ENCODE measurements at regions not wholly inside any gene's neighbourhood (a gene's known extent, or its start where the extent isn't known, plus 50 kb on each side); places are given as distances from the start of the nearest gene placed in this dataset.

- Histone ChIP-seq H3K27me3 (no peaks in the 10 kb centered on the region), H3K4me3 (no peak overlapping the region), H3K4me1 (peaks cover 0 to 5% (median 0%) of the 10 kb centered on the region in 12 donors), H3K9me3 (peaks cover 0 to 11% (median 0%) of the 10 kb centered on the region in 12 donors), H3K27ac (no peak overlapping the region), H3K36me3 (no peaks in the 10 kb centered on the region)
- DNase-seq: no peak
- no peak for ATAC-seq
- TF ChIP-seq POLR2A (IDR thresholded peaks at IDR 0.05) (no peak), CTCF (IDR thresholded peaks at IDR 0.05) (no peak)
- intact Hi-C loops (cut with DNase I): no loop called here
- WGBS, 4 donors: 88 to 95% (median 93%) methylated on average over 6 of the region's 6 CpGs
These were observed 120.4 kb upstream of the FZD8 start for GRCh38 chr10:35762311-35763030.

DNA sequence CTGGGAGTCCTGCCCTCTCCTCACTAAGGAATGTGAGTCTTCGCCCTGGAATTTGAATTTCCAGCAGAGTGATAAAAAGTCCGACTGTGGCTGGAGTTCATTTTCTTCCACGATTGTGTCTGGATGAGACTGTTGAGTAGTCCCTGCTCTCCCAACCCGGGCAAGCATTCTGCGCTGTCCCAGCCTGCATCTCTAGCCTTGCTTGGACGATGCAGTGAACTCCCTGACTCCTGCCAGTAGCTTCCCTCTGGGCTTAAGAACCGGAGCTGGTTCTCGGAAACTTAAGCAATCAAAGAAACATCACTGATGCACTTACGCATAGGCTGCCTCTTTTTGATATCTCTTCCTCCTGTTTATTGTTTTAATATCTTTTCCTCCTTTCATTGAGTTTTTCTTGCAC, 116.0 kb upstream of the FZD8 start:
- no peak overlapping the region for H3K4me3 ChIP-seq
- peak; percentile 58 to 96 (median 94) for ATAC-seq
- TF ChIP-seq CTCF (IDR thresholded peaks at IDR 0.05) (no peak), POLR2A (IDR thresholded peaks at IDR 0.05) (no peak)
- DNase-seq: peak in 4 of 5 donors; percentile 46 to 69 (median 52)
- WGBS, 4 donors: 66 to 78% (median 70%) methylated on average over 9 of the region's 9 CpGs
- no peaks in the 10 kb centered on the region for H3K27me3 ChIP-seq
- H3K27ac ChIP-seq: peak overlapping the region in 1 of 12 donors; percentile 3
- H3K9me3 ChIP-seq: peaks cover 0 to 11% (median 0%) of the 10 kb centered on the region in 12 donors
- H3K4me1 ChIP-seq: peaks cover 0 to 8% (median 0%) of the 10 kb centered on the region in 12 donors
- intact Hi-C loops (cut with DNase I): no loop called here
- no peaks in the 10 kb centered on the region for H3K36me3 ChIP-seq

DNA sequence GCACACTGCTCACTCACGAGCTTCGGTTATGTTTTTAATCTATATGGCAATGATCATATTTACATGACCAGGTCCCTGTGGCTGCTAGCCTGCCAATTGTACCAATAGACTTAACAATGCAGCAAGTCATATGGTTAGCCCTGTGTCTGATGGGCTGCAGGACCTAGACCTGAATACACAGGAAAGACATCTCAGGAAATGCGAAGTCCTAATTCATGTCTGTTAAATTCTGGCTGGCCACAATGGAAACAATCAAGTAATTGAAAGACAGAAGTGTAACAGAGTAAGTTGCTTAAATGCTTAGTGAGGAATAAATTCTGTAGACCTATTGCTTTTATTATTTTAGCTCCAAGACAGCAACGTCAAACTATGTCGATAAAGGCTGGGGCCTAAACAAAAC, 112.4 kb upstream of the FZD8 start:
- peaks cover 0 to 13% (median 0%) of the 10 kb centered on the region in 12 donors for H3K4me1 ChIP-seq
- intact Hi-C loops (cut with DNase I): no loop called here
- H3K36me3 ChIP-seq: no peaks in the 10 kb centered on the region
- no peak overlapping the region for H3K4me3 ChIP-seq
- no peak for ATAC-seq
- peaks cover 0 to 10% (median 0%) of the 10 kb centered on the region in 12 donors for H3K9me3 ChIP-seq
- no peak overlapping the region for H3K27ac ChIP-seq
- no peak for DNase-seq
- TF ChIP-seq CTCF (IDR thresholded peaks at IDR 0.05) (no peak), POLR2A (IDR thresholded peaks at IDR 0.05) (no peak)
- 92 to 96% (median 95%) methylated on average over 5 of the region's 5 CpGs for WGBS, 4 donors
- H3K27me3 ChIP-seq: no peaks in the 10 kb centered on the region

- no peak overlapping the region for H3K27ac ChIP-seq
- 47 to 58% (median 51%) methylated on average over 11 of the region's 11 CpGs for WGBS, 4 donors
- no peaks in the 10 kb centered on the region for H3K27me3 ChIP-seq
- H3K4me1 ChIP-seq: peaks cover 0 to 11% (median 0%) of the 10 kb centered on the region in 12 donors
- no peak for TF ChIP-seq POLR2A (IDR thresholded peaks at IDR 0.05)
- H3K9me3 ChIP-seq: no peaks in the 10 kb centered on the region
- intact Hi-C loops (cut with DNase I): no loop called here
- H3K36me3 ChIP-seq: no peaks in the 10 kb centered on the region
- no peak overlapping the region for H3K4me3 ChIP-seq
- peak in 4 of 5 donors; percentile 23 to 30 (median 26) for DNase-seq
- peak in 3 of 4 donors; percentile 54 to 82 (median 58) for ATAC-seq
These were observed 110.7 kb upstream of the FZD8 start for GRCh38 chr10:35752469-35753461.
